ENCODE measurements at regions not wholly inside any gene's neighbourhood (a gene's known extent, or its start where the extent isn't known, plus 50 kb on each side); places are given as distances from the start of the nearest gene placed in this dataset.

- no peak for DNase-seq (ENCODE audit: low read depth)
- in situ Hi-C loops (cut with HindIII; ENCODE audit: low sequenced_read_pairs), result no loop called here
- no peak for TF ChIP-seq CTCF (IDR thresholded peaks at IDR 0.05; ENCODE audit: low read depth, low read length, missing control alignments)
- no peak overlapping the region for H3K4me3 ChIP-seq (ENCODE audit: low read depth, low read length)
Measured at GRCh38 chr3:187848401-187848800, 103.1 kb upstream of the BCL6 start.

- H3K4me3 ChIP-seq (ENCODE audit: low read depth, low read length), result no peak overlapping the region
- TF ChIP-seq CTCF (IDR thresholded peaks at IDR 0.05; ENCODE audit: low read depth, low read length, missing control alignments), result no peak
- in situ Hi-C loops (cut with HindIII; ENCODE audit: low sequenced_read_pairs), result no loop called here
- no peak for DNase-seq (ENCODE audit: low read depth)
Measured at GRCh38 chr3:187849016-187849654, 103.9 kb upstream of the BCL6 start.

- no peak for TF ChIP-seq CTCF (IDR thresholded peaks at IDR 0.05; ENCODE audit: low read depth, low read length, missing control alignments)
- no peak for DNase-seq (ENCODE audit: low read depth)
- in situ Hi-C loops (cut with HindIII; ENCODE audit: low sequenced_read_pairs), result no loop called here
- H3K4me3 ChIP-seq (ENCODE audit: low read depth, low read length), result no peak overlapping the region
Measured at GRCh38 chr3:187850258-187850921, 105.1 kb upstream of the BCL6 start.

DNA sequence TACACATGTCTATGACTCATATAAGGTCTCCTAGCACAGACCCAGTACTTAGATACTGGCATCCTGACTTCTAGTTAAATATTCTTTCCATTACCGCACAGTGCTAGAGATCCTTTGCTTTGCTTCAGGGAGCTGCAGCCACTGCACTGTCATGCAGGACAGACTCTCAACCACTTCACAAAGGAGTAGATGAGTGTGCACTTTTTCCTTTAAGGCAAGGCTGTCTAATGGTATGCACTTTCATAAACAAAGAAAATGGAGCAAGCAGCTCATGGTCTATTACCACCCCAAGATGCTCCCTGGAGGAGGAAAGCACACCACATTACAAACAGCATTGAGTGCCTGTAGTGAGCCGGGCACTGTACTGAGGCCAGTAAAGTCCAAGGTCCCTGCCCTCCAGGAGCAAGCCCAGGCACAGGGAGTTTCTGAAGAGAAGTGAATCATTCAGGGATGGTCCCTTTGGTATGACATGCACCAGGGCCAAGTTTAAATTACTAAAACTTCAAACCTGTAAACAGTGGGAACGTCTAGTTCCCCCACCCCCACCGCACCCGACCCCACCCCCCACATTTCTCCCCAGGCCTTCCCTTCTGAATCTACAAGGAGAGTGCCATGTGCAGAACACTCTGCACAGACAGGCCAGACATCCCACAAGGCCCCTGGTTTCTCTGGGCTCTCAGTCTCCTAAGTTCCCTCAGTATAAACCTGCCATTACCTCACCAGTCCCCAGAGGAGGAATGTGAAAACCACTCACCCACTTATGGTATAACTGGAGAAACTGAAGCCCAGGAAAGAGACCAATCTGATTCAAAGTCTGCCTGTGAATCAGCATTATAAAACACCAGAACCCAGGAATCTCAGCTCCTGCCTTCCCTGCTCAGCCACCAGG lies 107.8 kb upstream of the BCL6 start:
- H3K4me3 ChIP-seq (ENCODE audit: low read depth, low read length), result no peak overlapping the region
- in situ Hi-C loops (cut with HindIII; ENCODE audit: low sequenced_read_pairs), result no loop called here
- no peak for DNase-seq (ENCODE audit: low read depth)
- TF ChIP-seq CTCF (IDR thresholded peaks at IDR 0.05; ENCODE audit: low read depth, low read length, missing control alignments), result no peak

DNA sequence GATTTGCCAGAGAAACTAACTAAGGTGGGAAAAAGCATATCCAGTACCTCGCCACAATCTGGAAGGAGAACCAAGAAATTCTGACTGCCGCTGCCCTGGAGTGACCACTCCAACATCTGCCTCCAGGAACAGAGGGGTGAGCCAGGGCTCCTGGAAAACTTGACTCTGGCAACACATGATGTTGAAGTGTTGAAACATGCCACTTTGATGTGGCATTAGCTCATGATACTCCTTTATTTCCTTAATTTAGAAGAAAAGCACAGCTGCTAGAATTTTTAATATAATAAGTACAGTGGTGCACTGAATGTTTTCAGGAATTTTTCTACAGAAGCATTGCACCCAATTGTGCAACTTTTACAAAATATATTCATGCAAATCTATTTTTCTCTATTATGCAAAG lies 109.9 kb upstream of the BCL6 start:
- H3K4me3 ChIP-seq (ENCODE audit: low read depth, low read length), result no peak overlapping the region
- TF ChIP-seq CTCF (IDR thresholded peaks at IDR 0.05; ENCODE audit: low read depth, low read length, missing control alignments), result no peak
- in situ Hi-C loops (cut with HindIII; ENCODE audit: low sequenced_read_pairs), result no loop called here

GRCh38 chr3:187856555-187856954 lies 111.3 kb upstream of the BCL6 start:
- in situ Hi-C loops (cut with HindIII; ENCODE audit: low sequenced_read_pairs), result no loop called here

More for the DNA sequence above, 109.9 kb upstream of the BCL6 start:
- no peak for DNase-seq (ENCODE audit: low read depth)

More at GRCh38 chr3:187856555-187856954, 111.3 kb upstream of the BCL6 start:
- no peak for DNase-seq (ENCODE audit: low read depth)
- no peak overlapping the region for H3K4me3 ChIP-seq (ENCODE audit: low read depth, low read length)
- no peak for TF ChIP-seq CTCF (IDR thresholded peaks at IDR 0.05; ENCODE audit: low read depth, low read length, missing control alignments)

Measured in astrocyte of the cerebellum (primary cell).